Amniotic epithelial cell (primary cell): ENCODE measurements at regions not wholly inside any gene's neighbourhood (a gene's known extent, or its start where the extent isn't known, plus 50 kb on each side); places are given as distances from the start of the nearest gene placed in this dataset.

ENCODE experiments used
- DNase-seq: peaks from one replicate; pipeline ENCODE4 v3.0.0-alpha.2; 2010; ENCODE audit warnings: low read depth

DNA sequence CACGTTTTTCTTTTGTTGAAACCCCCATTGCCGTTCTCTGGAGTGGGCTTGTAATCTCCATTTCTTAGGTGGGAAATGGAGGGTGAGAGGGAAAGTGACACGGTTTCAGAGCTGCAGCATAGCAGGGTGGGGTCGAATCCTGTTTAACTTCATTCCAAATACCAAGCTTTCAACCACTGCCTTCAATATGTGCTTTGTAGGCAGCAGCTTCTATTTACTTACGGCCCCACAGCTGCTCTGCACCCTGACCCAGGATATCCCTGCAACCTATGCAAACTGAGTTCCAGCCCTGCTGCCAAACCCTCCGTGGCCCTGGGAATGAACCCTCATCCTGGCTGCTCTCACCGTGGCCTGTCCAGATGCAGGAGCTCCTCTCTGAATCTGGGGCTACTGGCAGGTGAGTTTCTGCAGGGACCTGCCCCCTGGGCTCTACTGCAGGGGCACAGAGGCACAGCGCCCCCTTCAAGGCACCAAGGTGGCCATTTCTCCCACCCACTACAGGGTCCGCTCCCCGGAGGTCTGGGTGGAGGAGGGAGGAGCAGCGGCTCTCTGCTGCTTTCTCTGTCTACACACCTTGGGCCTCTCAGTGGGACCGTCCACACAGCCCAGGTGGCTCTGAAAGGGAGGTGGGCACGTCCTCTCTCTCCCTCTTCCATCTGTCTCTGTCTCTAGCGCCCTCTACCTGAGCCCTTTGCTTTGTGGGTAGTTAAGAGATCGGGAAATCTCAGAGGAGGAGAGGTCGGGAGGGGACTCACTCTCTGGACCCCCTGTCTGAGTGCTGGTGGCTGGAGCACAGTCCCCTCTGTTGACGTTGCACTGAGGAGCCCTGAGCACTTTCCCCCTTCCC lies 279.1 kb downstream of the BRD1 start:
- no peak for DNase-seq

DNA sequence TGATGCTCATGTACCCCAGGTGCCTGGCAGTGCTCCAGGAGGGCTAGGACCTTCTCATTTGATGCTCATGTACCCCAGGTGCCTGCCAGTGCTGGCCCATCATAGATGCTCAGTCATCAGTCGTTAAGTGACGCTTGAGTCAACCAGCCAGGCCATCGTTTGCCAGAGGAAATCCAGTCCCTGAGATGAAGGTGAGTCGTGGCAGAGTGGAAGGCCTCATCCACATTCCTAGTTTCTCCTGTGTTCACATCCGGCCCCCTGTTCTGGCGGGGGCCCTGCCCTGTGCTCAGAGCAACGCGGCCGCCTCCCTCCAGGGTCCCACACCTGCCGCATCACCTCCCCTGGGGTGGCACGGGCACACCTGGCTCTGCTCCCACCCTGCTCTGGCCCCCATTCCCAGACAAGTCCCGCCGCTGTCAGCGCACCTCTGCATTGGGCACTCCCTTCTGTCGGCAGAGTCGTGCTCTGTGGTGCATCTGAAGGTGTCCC lies 279.9 kb downstream of the BRD1 start:
- no peak for DNase-seq

- no peak for DNase-seq
Observed at GRCh38 chr22:49546811-49547585, 280.7 kb downstream of the BRD1 start.

- no peak for DNase-seq
Observed at GRCh38 chr22:49545606-49546005, 282.1 kb downstream of the BRD1 start.

GRCh38 chr22:49544286-49544685 lies 283.4 kb downstream of the BRD1 start:
- no peak for DNase-seq

GRCh38 chr22:49543876-49544275 lies 283.8 kb downstream of the BRD1 start:
- no peak for DNase-seq

GRCh38 chr22:49541693-49542230 lies 285.9 kb downstream of the BRD1 start:
- DNase-seq = no peak

DNA sequence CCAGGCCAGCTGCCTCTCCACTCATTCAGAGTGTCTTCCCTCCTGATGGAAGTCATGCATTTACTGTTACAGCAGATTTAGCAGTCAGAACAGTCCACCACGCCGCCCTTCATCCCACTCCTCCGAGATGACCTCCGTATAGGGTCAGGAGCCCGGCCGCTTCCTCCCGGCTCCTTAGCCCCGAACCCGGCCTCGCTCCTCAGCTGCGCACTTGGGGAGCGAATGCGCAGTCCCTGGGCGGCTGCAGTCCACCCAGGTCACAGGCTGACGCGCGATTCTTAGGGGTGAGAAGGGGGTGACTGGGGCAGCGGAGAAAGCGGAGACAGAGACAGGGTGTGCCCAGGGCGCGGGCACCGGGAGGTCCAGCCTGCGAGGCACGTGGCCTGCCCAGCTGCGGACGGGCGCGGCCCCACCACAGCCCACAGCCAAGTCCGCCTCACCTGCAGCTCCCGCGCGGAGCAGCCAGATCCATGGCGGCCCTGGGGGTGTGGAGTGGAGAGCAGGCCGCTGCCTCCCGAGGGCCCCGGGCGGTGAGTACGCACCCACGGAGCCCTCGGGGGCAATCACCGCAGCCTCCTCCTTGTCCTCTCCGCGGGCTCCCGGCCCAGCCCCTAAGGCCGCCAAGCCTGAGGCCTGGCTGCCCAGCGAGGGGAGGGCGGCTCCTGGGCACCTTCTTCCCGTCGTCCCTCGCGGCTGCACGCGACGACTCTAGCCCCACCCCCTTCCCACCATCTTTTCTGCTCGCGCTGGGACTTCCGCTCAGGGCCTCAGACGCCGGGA lies 286.6 kb downstream of the BRD1 start:
- no peak for DNase-seq

- DNase-seq = no peak
Observed at GRCh38 chr22:49540084-49540912, 287.4 kb downstream of the BRD1 start.

- DNase-seq = no peak
Observed at GRCh38 chr22:49538006-49538405, 289.7 kb downstream of the BRD1 start.

- DNase-seq = no peak
Observed at GRCh38 chr22:49536571-49537131, 291.0 kb downstream of the BRD1 start.

GRCh38 chr22:49535527-49536125 lies 292.0 kb downstream of the BRD1 start:
- no peak for DNase-seq

DNA sequence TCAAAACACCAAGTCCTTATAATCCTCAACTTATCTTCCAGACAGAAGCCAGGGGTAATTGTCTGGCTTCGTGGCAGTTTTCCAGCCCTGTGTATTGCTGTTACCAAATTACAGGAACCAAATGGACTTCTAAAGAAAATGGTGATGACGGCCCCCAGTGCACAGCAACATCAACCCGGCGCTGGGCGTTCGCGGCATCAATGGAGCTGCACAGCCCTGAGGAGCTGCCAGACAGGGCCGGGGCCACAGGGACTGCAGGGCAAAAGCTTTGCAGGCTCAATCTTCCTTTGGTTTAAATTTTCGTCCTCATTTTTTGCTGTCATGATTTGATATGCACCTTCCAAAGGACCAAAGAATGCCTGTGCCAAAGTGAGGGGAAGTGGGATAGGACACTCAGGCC lies 292.5 kb downstream of the BRD1 start:
- no peak for DNase-seq

DNA sequence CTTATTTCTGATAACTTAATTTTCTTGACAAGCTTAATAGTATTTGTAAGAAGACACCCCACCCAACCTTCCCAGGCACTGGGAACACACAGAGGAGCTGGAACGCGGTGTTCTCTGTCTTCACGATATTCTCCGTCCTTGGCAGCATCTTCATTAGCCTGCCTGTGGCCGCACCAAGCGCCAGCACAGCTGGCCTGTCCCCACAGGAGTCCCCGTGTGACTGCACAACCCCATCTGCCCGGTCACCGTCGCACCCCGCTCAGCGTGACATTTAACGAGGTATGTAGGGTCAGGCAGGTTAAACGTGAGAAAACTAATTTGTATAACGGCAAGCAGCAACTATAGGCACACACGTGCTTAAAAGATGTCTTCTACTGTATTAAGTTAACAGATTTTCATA lies 293.3 kb downstream of the BRD1 start:
- DNase-seq = no peak

DNA sequence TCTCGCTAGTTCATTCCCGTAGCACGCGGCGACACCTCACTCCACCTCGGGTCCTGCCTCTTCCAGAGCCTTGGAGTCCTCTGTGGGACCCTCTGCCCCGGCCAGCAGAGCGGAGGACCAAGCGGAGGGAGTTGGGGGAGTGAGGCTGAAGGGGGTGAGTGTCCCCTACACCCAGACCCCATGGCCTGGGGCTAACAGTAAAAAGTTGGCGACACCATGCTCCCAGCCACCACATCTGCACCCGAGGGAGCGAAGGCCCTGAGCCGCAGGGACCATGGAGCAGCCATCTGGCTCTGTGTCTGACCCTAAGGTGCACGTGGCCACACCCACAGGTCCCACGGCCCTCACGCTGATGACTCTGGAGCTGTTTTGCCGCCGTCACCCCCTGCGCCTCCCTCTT lies 293.8 kb downstream of the BRD1 start:
- DNase-seq = no peak

DNA sequence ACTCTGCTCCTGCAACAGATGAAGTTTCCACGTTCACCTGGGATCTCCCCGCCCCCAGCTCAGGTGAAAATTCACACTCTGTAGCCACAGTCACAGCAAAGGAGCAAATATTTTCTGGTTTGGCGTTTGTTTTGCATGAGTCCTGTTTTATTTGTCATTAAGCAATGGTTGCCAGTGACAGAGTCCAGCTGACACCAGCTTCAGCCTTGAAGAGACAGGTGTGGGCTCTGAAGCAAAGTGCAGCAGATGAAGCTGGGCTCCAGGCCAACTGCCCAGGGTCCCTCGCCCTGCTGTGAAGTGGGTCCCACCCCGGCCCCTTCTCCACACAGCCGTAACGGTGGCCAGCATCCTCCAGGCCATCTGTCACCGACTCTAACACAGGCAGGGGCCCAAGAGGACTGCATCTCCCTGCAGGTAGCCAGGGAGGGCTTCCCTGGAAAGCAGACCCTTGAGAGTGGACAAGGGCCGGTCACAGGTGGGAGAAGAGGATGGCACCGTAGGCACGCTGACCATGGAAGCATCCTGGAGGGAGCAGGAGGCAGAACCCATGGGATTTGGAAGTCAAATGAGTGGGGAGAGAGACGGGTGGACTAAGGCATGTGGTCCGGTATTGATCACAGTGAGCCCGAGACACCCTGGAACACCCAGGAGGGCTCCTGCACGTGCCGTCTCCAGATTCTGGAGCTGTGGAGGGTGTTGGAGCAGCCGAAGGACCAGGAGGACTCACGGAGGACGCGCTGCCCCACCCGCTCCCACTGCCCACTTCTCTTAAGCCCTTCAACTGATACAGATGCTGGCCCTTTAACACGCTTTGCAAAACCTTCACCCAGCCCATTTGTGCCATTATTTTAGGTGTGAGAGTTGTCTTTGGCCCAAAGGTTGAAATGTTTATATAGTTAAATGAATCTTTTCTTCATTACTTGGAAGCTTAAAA lies 294.5 kb downstream of the BRD1 start:
- DNase-seq = no peak

GRCh38 chr22:49531368-49531791 lies 296.3 kb downstream of the BRD1 start:
- DNase-seq = no peak

DNA sequence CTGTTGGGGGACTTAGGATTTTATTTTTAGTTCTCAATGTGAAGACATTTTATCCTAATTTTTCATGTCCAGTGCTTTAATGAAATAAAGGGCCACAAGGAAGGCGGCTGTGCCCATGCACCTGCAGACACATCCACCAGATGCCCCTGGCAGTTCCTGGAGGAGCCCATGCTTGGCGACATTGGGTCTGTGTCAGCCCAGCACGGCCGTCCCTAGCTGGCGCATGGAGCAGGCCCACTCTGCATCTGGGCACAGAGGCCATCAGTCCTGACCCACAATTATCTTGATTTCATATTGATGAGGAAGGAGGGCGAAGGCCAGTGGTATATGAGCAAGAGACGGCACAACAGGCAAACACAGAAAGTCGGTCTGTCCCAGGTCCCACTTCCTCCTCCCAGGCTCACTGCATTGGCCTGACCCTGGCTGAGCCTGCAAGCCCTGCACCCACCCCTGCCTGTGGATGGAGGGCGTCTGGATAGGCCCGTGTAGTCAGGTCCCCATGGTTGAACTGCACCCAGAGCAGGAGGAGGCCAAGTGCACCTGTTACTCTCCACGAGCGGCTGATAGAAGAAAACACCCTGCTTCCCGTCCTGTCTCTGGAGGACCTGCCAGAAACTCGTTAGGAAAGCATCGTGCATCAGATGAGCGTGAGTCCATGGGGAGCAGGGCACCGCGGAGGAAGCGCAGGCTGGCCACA lies 296.9 kb downstream of the BRD1 start:
- no peak for DNase-seq

GRCh38 chr22:49528420-49528720 lies 299.3 kb downstream of the BRD1 start:
- DNase-seq = no peak
